Caco-2 (cell line): ENCODE measurements at regions not wholly inside any gene's neighbourhood (a gene's known extent, or its start where the extent isn't known, plus 50 kb on each side); places are given as distances from the start of the nearest gene placed in this dataset.

ENCODE experiments used
- BruUV-seq: library from RNA; stranded (reverse); fragments of 400-500 nt; replicated peaks from 2 replicates; lab custom pipeline; 2021; lab: Mats Ljungman, UMichigan
- CTCF ChIA-PET: fragments of 300-600 bp; sonication (Branson Sonifier 250); formaldehyde crosslinking; loops from one replicate; lab custom pipeline; 2022; ENCODE audit warnings: antibody characterized with exemption; lab: Charles Lee
- POLR2A ChIA-PET: fragments of 300-600 bp; sonication (Branson Sonifier 250); formaldehyde crosslinking; loops from one replicate; lab custom pipeline; 2022; ENCODE audit warnings: antibody characterized with exemption; lab: Charles Lee
- DNase-seq, 2 experiments: peaks; one replicate each; pipeline versions ENCODE4 v3.0.0 to v3.0.0-alpha.2; 2020 to 2022
- H3K27me3 ChIP-seq: replicated peaks from 2 replicates; pipeline ENCODE4 v1.6.0; 2011; ENCODE audit warnings: low read length; ENCODE audit not compliant: control insufficient read depth, insufficient read depth
- H3K36me3 ChIP-seq: 2 replicates; pipeline ENCODE4 v1.5.1; 2011; ENCODE audit warnings: low read length; ENCODE audit not compliant: control insufficient read depth, insufficient read depth
- H3K4me1 ChIP-seq: fragments of 250-450 bp; sonication (Bioruptor Pico); 2 replicates; pipeline ENCODE4 v1.5.1; 2020; ENCODE audit warnings: mild to moderate bottlenecking
- H3K4me3 ChIP-seq: 2 replicates; pipeline ENCODE4 v1.5.1; 2011; ENCODE audit warnings: low read depth, mild to moderate bottlenecking, control low read depth, low read length
- H3K9me3 ChIP-seq: fragments of 250-450 bp; sonication (Bioruptor Pico); 2 replicates; pipeline ENCODE4 v1.5.1; 2020; ENCODE audit warnings: mild to moderate bottlenecking, moderate library complexity
- H3K27ac Mint-ChIP-seq: one replicate; pipeline ENCODE4 v1.8.0; 2022; ENCODE audit warnings: mixed read lengths; ENCODE audit not compliant: unreplicated experiment
- H3K27me3 Mint-ChIP-seq: one replicate; pipeline ENCODE4 v1.8.0; 2022; ENCODE audit warnings: mixed read lengths; ENCODE audit not compliant: insufficient read depth, unreplicated experiment
- H3K36me3 Mint-ChIP-seq: one replicate; pipeline ENCODE4 v1.8.0; 2022; ENCODE audit warnings: mild to moderate bottlenecking, mixed read lengths; ENCODE audit not compliant: insufficient read depth, unreplicated experiment
- H3K4me1 Mint-ChIP-seq: one replicate; pipeline ENCODE4 v1.8.0; 2022; ENCODE audit warnings: low read depth, mixed read lengths; ENCODE audit not compliant: unreplicated experiment
- H3K4me3 Mint-ChIP-seq: one replicate; pipeline ENCODE4 v1.8.0; 2022; ENCODE audit warnings: mild to moderate bottlenecking, moderate library complexity, mixed read lengths; ENCODE audit not compliant: unreplicated experiment
- H3K9me3 Mint-ChIP-seq: one replicate; pipeline ENCODE4 v1.8.0; 2022; ENCODE audit warnings: mixed read lengths; ENCODE audit not compliant: unreplicated experiment
- intact Hi-C: fragments of 100-400 bp; cut with micrococcal nuclease; formaldehyde crosslinking; loops from one replicate; pipeline ENCODE4 v1.10.0; 2022; ENCODE audit not compliant: unreplicated experiment
- TF ChIP-seq, protein P1 (sequence below), 2 experiments: fragments of 200-600 bp in 1 of 2; IDR thresholded peaks; 1 replicate in 1 of 2; 2 replicates in 1 of 2; pipeline versions ENCODE4 v1.5.1 to v1.8.0; 2011 to 2022; ENCODE audit warnings: antibody characterized with exemption in 1 of 2, control low read depth in 1 of 2, inconsistent platforms in 1 of 2, low read depth in 1 of 2, low read length in 1 of 2, mild to moderate bottlenecking in 1 of 2, moderate library complexity in 1 of 2; ENCODE audit not compliant: insufficient read depth in 1 of 2, severe bottlenecking in 1 of 2, unreplicated experiment in 1 of 2

DNA sequence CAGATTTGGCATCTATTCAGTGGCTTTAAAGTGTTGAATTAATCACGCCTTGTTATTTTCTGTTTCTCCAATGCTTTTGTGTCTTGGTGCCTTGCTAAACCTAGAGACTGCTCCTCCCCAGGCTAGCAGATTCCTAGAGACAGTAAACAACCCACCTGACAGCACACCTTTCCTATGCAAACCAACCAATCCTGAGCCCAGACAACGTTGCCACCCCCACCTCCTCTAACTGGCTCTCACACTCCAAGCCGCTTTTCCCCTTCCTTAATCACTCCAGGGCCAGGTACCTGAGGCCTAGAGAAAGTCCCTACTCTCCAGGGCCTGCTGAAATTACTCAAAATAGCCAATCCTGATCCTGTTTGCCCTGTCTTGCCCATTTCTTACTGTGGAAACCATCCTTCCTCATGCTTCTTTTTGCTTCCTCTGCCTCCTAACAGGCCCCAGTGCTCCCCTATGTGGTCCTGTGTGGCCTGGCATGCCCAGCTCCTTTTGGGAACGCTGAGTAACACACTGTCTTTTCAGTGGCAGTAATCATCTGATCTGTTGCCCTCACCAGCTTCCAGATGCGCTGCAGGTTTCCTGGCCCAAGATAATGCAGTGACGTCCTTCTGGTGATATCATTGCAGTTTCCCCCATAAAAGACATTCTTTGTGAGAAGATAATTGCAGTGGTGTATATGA lies 53.4 kb downstream of the GAS1 start:
- intact Hi-C loops, result no loop called here
- ChIA-PET CTCF (no interaction called here), POLR2A (no interaction called here)
- Histone ChIP-seq H3K4me1 (no peaks in the 10 kb centered on the region), H3K4me3 (no peak overlapping the region), H3K36me3 (no peaks in the 10 kb centered on the region), H3K9me3 (no peaks in the 10 kb centered on the region), H3K27me3 (no peaks in the 10 kb centered on the region)
- H3K27ac Mint-ChIP-seq, result no peak overlapping the region
- no peaks in the 10 kb centered on the region for H3K9me3 Mint-ChIP-seq
- BruUV-seq, result no TSS peak
- H3K36me3 Mint-ChIP-seq, result no peaks in the 10 kb centered on the region
- no peak overlapping the region for H3K4me3 Mint-ChIP-seq
- TF ChIP-seq, protein P1, sequence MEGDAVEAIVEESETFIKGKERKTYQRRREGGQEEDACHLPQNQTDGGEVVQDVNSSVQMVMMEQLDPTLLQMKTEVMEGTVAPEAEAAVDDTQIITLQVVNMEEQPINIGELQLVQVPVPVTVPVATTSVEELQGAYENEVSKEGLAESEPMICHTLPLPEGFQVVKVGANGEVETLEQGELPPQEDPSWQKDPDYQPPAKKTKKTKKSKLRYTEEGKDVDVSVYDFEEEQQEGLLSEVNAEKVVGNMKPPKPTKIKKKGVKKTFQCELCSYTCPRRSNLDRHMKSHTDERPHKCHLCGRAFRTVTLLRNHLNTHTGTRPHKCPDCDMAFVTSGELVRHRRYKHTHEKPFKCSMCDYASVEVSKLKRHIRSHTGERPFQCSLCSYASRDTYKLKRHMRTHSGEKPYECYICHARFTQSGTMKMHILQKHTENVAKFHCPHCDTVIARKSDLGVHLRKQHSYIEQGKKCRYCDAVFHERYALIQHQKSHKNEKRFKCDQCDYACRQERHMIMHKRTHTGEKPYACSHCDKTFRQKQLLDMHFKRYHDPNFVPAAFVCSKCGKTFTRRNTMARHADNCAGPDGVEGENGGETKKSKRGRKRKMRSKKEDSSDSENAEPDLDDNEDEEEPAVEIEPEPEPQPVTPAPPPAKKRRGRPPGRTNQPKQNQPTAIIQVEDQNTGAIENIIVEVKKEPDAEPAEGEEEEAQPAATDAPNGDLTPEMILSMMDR (IDR thresholded peaks at IDR 0.05; ENCODE audit: insufficient read depth in 1 of 2, low read depth in 1 of 2, low read length in 1 of 2, severe bottlenecking in 1 of 2, unreplicated experiment in 1 of 2), result no peak
- H3K27me3 Mint-ChIP-seq, result no peaks in the 10 kb centered on the region
- no peaks in the 10 kb centered on the region for H3K4me1 Mint-ChIP-seq
- DNase-seq, result no peak

DNA sequence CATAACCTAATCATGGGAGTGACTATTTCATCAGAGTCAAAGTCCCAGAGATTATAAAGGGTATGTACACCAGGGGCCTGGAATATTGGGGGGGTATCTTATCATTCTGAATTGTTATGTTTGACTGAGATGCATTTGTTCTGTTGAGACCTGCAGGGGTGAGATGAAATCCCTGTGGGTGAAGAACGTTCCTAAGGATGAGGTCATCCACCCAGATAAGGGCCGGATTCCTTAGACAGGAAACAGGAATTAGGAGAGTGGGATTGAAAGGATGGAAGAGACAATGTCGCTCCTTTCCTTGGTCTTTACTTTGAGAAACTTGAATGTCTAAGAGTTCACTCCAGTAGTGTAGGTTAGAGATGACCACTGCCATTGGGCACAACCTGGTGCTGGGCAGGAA lies 54.7 kb downstream of the GAS1 start:
- Histone ChIP-seq H3K9me3 (no peaks in the 10 kb centered on the region), H3K27me3 (no peaks in the 10 kb centered on the region), H3K36me3 (no peaks in the 10 kb centered on the region), H3K4me1 (no peaks in the 10 kb centered on the region), H3K4me3 (no peak overlapping the region)
- no TSS peak for BruUV-seq
- Mint-ChIP-seq H3K27ac (no peak overlapping the region), H3K4me3 (no peak overlapping the region), H3K9me3 (no peaks in the 10 kb centered on the region), H3K36me3 (no peaks in the 10 kb centered on the region), H3K27me3 (peaks cover 2% of the 10 kb centered on the region), H3K4me1 (no peaks in the 10 kb centered on the region)
- no peak for DNase-seq
- ChIA-PET CTCF (no interaction called here), POLR2A (no interaction called here)
- TF ChIP-seq, protein P1 (IDR thresholded peaks at IDR 0.05; ENCODE audit: insufficient read depth in 1 of 2, low read depth in 1 of 2, low read length in 1 of 2, severe bottlenecking in 1 of 2, unreplicated experiment in 1 of 2), result no peak
- intact Hi-C loops, result no loop called here

DNA sequence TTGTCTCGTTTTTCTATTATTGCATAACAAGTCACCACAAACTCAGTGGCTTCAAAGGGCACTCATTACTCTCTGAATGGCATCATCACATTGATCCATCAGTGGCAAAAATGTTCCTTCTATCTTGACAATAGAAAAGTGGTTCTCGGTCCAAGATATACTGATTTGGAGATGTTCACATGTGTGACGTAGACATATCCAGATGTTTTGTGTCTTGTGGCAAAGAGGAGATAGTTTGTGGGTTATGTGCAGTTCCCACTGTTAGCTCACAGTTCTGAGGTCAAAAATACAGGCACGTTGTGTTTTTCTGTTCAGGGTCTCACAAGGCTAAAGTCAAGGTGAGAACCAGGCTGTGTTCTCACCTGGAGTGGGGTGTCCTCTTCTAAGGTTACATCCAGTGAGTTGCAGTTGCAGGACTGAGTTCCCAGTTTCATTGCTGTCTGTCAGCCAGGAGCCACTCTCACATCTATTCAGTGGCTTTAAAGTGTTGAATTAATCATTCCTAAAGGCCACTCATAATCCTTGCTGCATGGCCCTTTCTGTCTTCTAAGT lies 55.3 kb downstream of the GAS1 start:
- intact Hi-C loops, result no loop called here
- no peaks in the 10 kb centered on the region for H3K36me3 ChIP-seq
- TF ChIP-seq, protein P1 (IDR thresholded peaks at IDR 0.05; ENCODE audit: insufficient read depth in 1 of 2, low read depth in 1 of 2, low read length in 1 of 2, severe bottlenecking in 1 of 2, unreplicated experiment in 1 of 2), result no peak
- H3K27me3 ChIP-seq, result no peaks in the 10 kb centered on the region
- no peak for DNase-seq
- Mint-ChIP-seq H3K27me3 (peaks cover 2% of the 10 kb centered on the region), H3K4me3 (no peak overlapping the region), H3K27ac (no peak overlapping the region), H3K36me3 (no peaks in the 10 kb centered on the region), H3K4me1 (no peaks in the 10 kb centered on the region), H3K9me3 (no peaks in the 10 kb centered on the region)
- CTCF ChIA-PET, result no interaction called here
- H3K9me3 ChIP-seq, result no peaks in the 10 kb centered on the region
- POLR2A ChIA-PET, result no interaction called here
- no TSS peak for BruUV-seq
- H3K4me3 ChIP-seq, result no peak overlapping the region
- no peaks in the 10 kb centered on the region for H3K4me1 ChIP-seq
